HUES6 (cell line): ENCODE measurements at regions not wholly inside any gene's neighbourhood (a gene's known extent, or its start where the extent isn't known, plus 50 kb on each side); places are given as distances from the start of the nearest gene placed in this dataset.
A peak's percentile ranks its signal among the peaks of the same experiment; 100 is the strongest.
"Not testable (repeated sequence)": the region's sequence is repeated elsewhere in the genome, so short reads cannot be mapped to it uniquely, and the experiment has no call there.

Source experiments
- H3K27ac ChIP-seq: 2 replicates; pipeline ENCODE4 v1.7.0; 2013; ENCODE audit warnings: low read depth, mild to moderate bottlenecking, low read length, inconsistent platforms
- H3K27me3 ChIP-seq: 2 replicates; pipeline ENCODE4 v1.6.1; 2013; ENCODE audit warnings: low read length; ENCODE audit not compliant: control insufficient read depth, insufficient read depth
- H3K36me3 ChIP-seq: 2 replicates; pipeline ENCODE4 v1.6.1; 2013; ENCODE audit warnings: low read length; ENCODE audit not compliant: control insufficient read depth, insufficient read depth
- H3K4me1 ChIP-seq: 2 replicates; pipeline ENCODE4 v1.6.1; 2013; ENCODE audit warnings: low read length; ENCODE audit not compliant: control insufficient read depth, insufficient read depth
- H3K4me3 ChIP-seq: 2 replicates; pipeline ENCODE4 v1.5.1; 2013; ENCODE audit warnings: low read depth, low read length
- H3K9ac ChIP-seq: one replicate; pipeline ENCODE4 v1.6.1; 2013; ENCODE audit warnings: mild to moderate bottlenecking, low read length
- H3K9me3 ChIP-seq: 2 replicates; pipeline ENCODE4 v1.6.1; 2013; ENCODE audit warnings: low read depth, low read length; ENCODE audit not compliant: control insufficient read depth, insufficient read depth

GRCh38 chr16:59634004-59634579 lies 900.0 kb upstream of the GOT2 start:
- H3K9me3 ChIP-seq: peaks cover 13% of the 10 kb centered on the region; the same call in 1 of the 2 replicates
- H3K36me3 ChIP-seq: no peaks in the 10 kb centered on the region
- H3K27ac ChIP-seq: no peak overlapping the region
- H3K4me1 ChIP-seq: peaks cover 5% of the 10 kb centered on the region; the same call in 1 of the 2 replicates
- no peak overlapping the region for H3K9ac ChIP-seq
- H3K27me3 ChIP-seq: no peaks in the 10 kb centered on the region
- H3K4me3 ChIP-seq: no peak overlapping the region

GRCh38 chr16:59632276-59632855 lies 898.2 kb upstream of the GOT2 start:
- H3K36me3 ChIP-seq: no peaks in the 10 kb centered on the region
- peaks cover 5% of the 10 kb centered on the region; the same call in 1 of the 2 replicates for H3K4me1 ChIP-seq
- H3K9me3 ChIP-seq: peaks cover 13% of the 10 kb centered on the region; the same call in 1 of the 2 replicates
- H3K27me3 ChIP-seq: no peaks in the 10 kb centered on the region
- no peak overlapping the region for H3K27ac ChIP-seq
- H3K4me3 ChIP-seq: no peak overlapping the region
- H3K9ac ChIP-seq: no peak overlapping the region

GRCh38 chr16:59624381-59624780 lies 890.3 kb upstream of the GOT2 start:
- not testable (repeated sequence) for H3K36me3 ChIP-seq, H3K9ac ChIP-seq, H3K27ac ChIP-seq, H3K9me3 ChIP-seq, H3K27me3 ChIP-seq, H3K4me3 ChIP-seq, H3K4me1 ChIP-seq

GRCh38 chr16:59614466-59615240 lies 880.5 kb upstream of the GOT2 start:
- Histone ChIP-seq H3K4me3 (no peak overlapping the region), H3K36me3 (no peaks in the 10 kb centered on the region), H3K4me1 (peaks cover 36% of the 10 kb centered on the region), H3K9me3 (peaks cover 6% of the 10 kb centered on the region; the same call in 1 of the 2 replicates), H3K27ac (peak overlapping the region; percentile 56; the same call in 1 of the 2 replicates), H3K9ac (no peak overlapping the region), H3K27me3 (peaks cover 25% of the 10 kb centered on the region; the same call in 1 of the 2 replicates)

- peaks cover 32% of the 10 kb centered on the region; the same call in 1 of the 2 replicates for H3K27me3 ChIP-seq
- peak overlapping the region; percentile 37; the same call in 1 of the 2 replicates for H3K4me3 ChIP-seq
- not testable (repeated sequence) for H3K9me3 ChIP-seq, H3K36me3 ChIP-seq
- peak overlapping the region; percentile 61; the same call in 1 of the 2 replicates for H3K27ac ChIP-seq
- peaks cover 41% of the 10 kb centered on the region for H3K4me1 ChIP-seq
- peak overlapping the region; percentile 58 for H3K9ac ChIP-seq
Measured at GRCh38 chr16:59612910-59613620, 878.9 kb upstream of the GOT2 start.

- Histone ChIP-seq H3K4me3 (peak overlapping the region; percentile 37; the same call in 1 of the 2 replicates), H3K9ac (peak overlapping the region; percentile 58), H3K9me3 (no peaks in the 10 kb centered on the region; the same call in 1 of the 2 replicates), H3K36me3 (no peaks in the 10 kb centered on the region), H3K4me1 (peaks cover 41% of the 10 kb centered on the region), H3K27ac (peak overlapping the region; percentile 61; the same call in 1 of the 2 replicates), H3K27me3 (peaks cover 32% of the 10 kb centered on the region; the same call in 1 of the 2 replicates)
Measured at GRCh38 chr16:59612094-59612493, 878.0 kb upstream of the GOT2 start.

GRCh38 chr16:59611556-59611955 lies 877.4 kb upstream of the GOT2 start:
- Histone ChIP-seq H3K4me1 (peaks cover 41% of the 10 kb centered on the region), H3K9me3 (no peaks in the 10 kb centered on the region; the same call in 1 of the 2 replicates), H3K9ac (no peak overlapping the region), H3K27me3 (peaks cover 32% of the 10 kb centered on the region; the same call in 1 of the 2 replicates), H3K27ac (no peak overlapping the region; the same call in 1 of the 2 replicates), H3K4me3 (no peak overlapping the region), H3K36me3 (no peaks in the 10 kb centered on the region)

GRCh38 chr16:59605706-59606105 lies 871.6 kb upstream of the GOT2 start:
- H3K36me3 ChIP-seq: no peaks in the 10 kb centered on the region
- no peaks in the 10 kb centered on the region for H3K9me3 ChIP-seq
- H3K27me3 ChIP-seq: peaks cover 18% of the 10 kb centered on the region; the same call in 1 of the 2 replicates
- H3K9ac ChIP-seq: no peak overlapping the region
- no peak overlapping the region for H3K4me3 ChIP-seq
- H3K27ac ChIP-seq: no peak overlapping the region
- H3K4me1 ChIP-seq: peaks cover 7% of the 10 kb centered on the region; the same call in 1 of the 2 replicates

- Histone ChIP-seq H3K9me3 (no peaks in the 10 kb centered on the region), H3K27me3 (peaks cover 4% of the 10 kb centered on the region; the same call in 1 of the 2 replicates), H3K9ac (no peak overlapping the region), H3K27ac (no peak overlapping the region), H3K4me3 (no peak overlapping the region), H3K4me1 (peaks cover 3% of the 10 kb centered on the region; the same call in 1 of the 2 replicates), H3K36me3 (no peaks in the 10 kb centered on the region)
Measured at GRCh38 chr16:59604354-59604753, 870.2 kb upstream of the GOT2 start.

- Histone ChIP-seq H3K27me3 (no peaks in the 10 kb centered on the region), H3K4me1 (no peaks in the 10 kb centered on the region), H3K9me3 (no peaks in the 10 kb centered on the region), H3K4me3 (no peak overlapping the region), H3K27ac (no peak overlapping the region), H3K9ac (no peak overlapping the region), H3K36me3 (no peaks in the 10 kb centered on the region)
Measured at GRCh38 chr16:59601452-59601851, 867.3 kb upstream of the GOT2 start.
